ENCODE measurements at regions not wholly inside any gene's neighbourhood (a gene's known extent, or its start where the extent isn't known, plus 50 kb on each side); places are given as distances from the start of the nearest gene placed in this dataset.

- no peak overlapping the region for H3K4me3 ChIP-seq (ENCODE audit: low read depth, low read length)
- peak; percentile 13 for DNase-seq (ENCODE audit: low read depth)
- TF ChIP-seq CTCF (conservative IDR thresholded peaks at IDR 0.05; ENCODE audit: low read depth, low read length), result no peak
Observed at GRCh38 chr1:187096689-187097088, 267.9 kb downstream of the PLA2G4A start.

- no peak overlapping the region for H3K4me3 ChIP-seq (ENCODE audit: low read depth, low read length)
- no peak for TF ChIP-seq CTCF (conservative IDR thresholded peaks at IDR 0.05; ENCODE audit: low read depth, low read length)
- no peak for DNase-seq (ENCODE audit: low read depth)
Observed at GRCh38 chr1:187110351-187110750, 281.6 kb downstream of the PLA2G4A start.

GRCh38 chr1:187114792-187115191 lies 286.0 kb downstream of the PLA2G4A start:
- TF ChIP-seq CTCF (conservative IDR thresholded peaks at IDR 0.05; ENCODE audit: low read depth, low read length), result no peak
- H3K4me3 ChIP-seq (ENCODE audit: low read depth, low read length), result no peak overlapping the region

GRCh38 chr1:187121661-187122060 lies 292.9 kb downstream of the PLA2G4A start:
- no peak for DNase-seq (ENCODE audit: low read depth)
- H3K4me3 ChIP-seq (ENCODE audit: low read depth, low read length), result no peak overlapping the region
- no peak for TF ChIP-seq CTCF (conservative IDR thresholded peaks at IDR 0.05; ENCODE audit: low read depth, low read length)

More at GRCh38 chr1:187114792-187115191, 286.0 kb downstream of the PLA2G4A start:
- no peak for DNase-seq (ENCODE audit: low read depth)

GRCh38 chr1:187122566-187122965 lies 293.8 kb downstream of the PLA2G4A start:
- no peak overlapping the region for H3K4me3 ChIP-seq (ENCODE audit: low read depth, low read length)
- DNase-seq (ENCODE audit: low read depth), result no peak
- TF ChIP-seq CTCF (conservative IDR thresholded peaks at IDR 0.05; ENCODE audit: low read depth, low read length), result no peak

GRCh38 chr1:187129132-187129531 lies 300.4 kb downstream of the PLA2G4A start:
- H3K4me3 ChIP-seq (ENCODE audit: low read depth, low read length), result no peak overlapping the region
- TF ChIP-seq CTCF (conservative IDR thresholded peaks at IDR 0.05; ENCODE audit: low read depth, low read length), result no peak
- DNase-seq (ENCODE audit: low read depth), result no peak

- DNase-seq (ENCODE audit: low read depth), result no peak
- no peak for TF ChIP-seq CTCF (conservative IDR thresholded peaks at IDR 0.05; ENCODE audit: low read depth, low read length)
- no peak overlapping the region for H3K4me3 ChIP-seq (ENCODE audit: low read depth, low read length)
Observed at GRCh38 chr1:187143783-187144182, 315.0 kb downstream of the PLA2G4A start.

All from choroid plexus epithelial cell (primary cell).